HG02981 (cell line): ENCODE measurements at regions not wholly inside any gene's neighbourhood (a gene's known extent, or its start where the extent isn't known, plus 50 kb on each side); places are given as distances from the start of the nearest gene placed in this dataset.
A peak's percentile ranks its signal among the peaks of the same experiment; 100 is the strongest.
"Not testable (repeated sequence)": the region's sequence is repeated elsewhere in the genome, so short reads cannot be mapped to it uniquely, and the experiment has no call there.

Source experiments
- ATAC-seq: cut with Tn5 transposase; IDR thresholded peaks from one replicate; pipeline ENCODE4 v1.9.1; 2021; ENCODE audit warnings: mild to moderate bottlenecking, moderate library complexity; ENCODE audit not compliant: unreplicated experiment

DNA sequence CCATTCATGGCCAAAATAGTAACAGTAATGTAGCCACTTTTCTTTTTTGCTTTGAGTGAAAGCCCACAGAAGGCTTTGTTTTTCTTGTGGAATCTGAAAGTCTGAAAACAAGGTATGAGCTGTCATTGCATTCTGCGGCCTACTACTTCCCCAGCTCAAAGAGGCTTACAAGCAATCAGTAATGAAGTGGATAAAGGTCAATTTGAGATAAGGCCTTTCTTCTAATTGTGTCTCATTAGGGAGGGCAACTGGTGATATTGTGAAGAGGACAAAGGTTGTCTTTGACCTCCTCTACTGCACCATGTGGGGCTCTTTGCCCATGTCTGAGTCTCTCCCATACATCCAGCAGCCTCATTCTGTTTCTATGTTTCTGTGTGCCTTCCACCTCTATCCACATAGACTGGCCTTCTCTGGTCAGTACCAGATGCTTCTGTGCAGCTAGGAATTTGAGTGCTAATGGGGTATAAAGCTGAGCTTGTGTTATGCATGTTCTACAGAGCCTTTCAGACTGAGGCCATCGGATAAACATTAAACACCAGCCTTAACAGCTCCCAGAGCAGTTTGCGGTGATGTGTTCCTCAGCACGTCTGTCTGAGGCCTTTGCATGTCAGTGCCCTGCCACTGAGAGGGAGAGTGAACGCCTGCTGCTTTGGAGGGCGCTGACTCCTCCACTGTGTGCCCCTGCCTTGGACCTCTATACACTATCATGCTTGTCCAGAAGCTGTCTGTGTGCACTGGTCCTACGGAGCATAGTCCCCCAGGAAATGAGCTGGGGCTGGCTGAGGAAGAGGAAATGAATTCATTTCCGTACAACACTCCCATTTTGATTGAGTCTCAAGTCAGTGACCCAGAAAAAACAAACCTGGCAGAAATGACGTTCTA, 80.2 kb downstream of the SH2D1A start:
- ATAC-seq: no peak

DNA sequence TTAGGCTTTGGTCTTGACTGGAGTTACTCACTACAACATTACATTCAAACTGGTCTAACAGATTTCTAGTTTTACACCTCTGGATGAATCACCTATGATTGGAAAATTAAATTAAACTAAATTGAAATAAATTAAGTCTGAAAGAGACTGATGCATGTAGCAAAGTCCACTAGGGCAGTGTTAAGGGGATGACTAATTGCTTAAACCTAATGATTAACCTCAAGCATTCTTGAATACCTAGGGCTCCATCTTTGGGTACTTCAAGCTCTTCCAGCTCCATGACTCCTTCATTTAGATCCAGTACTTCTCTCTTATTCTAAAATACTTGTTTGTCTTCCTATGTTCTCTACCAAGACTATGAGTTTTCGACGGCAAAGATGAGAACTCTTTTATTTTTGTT, 86.8 kb downstream of the SH2D1A start:
- no peak for ATAC-seq

DNA sequence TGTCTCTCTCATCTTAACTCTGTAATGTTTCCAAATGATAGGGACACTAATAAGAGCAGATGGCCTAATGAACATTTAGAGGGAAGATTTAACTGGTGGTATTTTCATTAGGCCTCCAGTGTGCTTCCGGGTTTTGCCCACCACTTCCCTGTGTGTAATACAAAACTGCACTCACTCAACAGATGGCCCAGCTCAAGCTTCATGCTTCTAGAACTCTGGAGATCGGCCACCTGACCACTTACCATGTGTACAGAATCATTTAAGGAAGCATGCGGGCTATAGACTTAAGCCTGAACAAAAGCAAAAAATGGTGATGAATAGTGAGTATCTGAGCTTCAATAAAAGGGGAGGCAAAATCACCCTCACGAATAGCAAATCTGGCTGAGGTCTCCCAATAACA, 89.3 kb downstream of the SH2D1A start:
- no peak for ATAC-seq

DNA sequence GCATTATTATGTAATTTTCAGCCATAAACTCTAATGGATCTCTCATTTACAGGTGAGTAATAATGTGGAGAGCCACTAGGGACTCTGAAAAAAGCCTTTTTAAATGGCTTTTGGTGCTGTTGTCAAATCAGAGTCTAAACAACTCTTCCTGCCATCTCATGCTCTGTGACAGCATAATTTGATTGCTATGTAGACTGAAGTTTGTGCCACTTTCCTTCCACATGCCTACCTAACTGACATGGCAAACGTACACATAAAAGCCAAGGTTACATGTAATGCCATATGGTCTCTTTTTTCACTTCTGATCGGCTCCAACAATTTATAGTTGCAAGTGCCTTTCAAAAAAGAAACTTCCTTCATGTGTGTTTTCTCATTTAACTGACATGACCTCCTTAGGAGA, 94.3 kb downstream of the SH2D1A start:
- no peak for ATAC-seq

DNA sequence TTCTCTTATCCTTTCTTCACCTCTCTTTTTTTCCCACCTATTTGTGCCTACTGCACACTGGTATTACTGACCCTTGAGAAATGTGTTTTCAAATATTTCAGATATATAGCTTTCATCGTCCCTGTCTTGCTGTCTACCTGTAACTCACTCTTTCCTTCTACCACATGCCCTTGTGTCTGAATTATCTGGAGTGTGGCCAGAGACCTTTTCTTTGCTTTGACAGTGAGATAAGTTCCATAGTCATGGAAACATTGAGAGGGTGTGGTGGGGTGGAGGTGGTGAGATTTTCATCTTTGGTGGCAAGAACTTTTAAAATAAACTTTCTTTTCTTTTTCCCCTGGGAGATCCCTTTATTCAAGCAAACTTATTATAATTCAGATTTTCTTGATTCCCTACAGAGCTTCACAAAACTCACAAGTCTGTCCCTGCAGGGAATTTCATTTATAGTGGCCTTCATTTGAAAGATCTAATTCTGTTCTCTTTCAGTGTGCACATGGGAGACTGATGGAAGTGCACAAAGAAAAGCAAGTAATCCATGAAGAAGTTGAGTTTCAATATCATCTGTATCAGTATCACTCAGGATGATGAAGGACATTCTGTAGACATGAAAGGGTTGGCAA, 95.7 kb downstream of the SH2D1A start:
- ATAC-seq: no peak

DNA sequence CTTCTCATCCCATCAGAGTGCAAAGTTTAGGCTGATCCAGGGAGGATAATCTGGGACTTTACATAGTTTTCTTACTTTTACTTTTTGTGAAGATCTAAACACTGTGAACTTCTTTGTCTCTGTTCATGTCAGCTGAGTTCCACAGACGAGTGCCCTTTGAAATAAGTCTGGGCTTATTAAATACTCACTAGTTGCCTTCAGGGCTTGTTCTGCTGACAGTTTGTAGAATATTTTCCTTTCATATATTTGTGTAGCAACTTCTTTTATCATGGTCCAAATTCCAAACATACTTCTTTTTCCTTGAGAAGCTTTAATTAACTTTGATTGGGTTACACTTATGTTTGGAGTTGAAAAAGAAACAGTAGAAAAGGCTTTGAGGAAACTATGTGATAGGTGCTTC, 109.6 kb downstream of the SH2D1A start:
- ATAC-seq: no peak

DNA sequence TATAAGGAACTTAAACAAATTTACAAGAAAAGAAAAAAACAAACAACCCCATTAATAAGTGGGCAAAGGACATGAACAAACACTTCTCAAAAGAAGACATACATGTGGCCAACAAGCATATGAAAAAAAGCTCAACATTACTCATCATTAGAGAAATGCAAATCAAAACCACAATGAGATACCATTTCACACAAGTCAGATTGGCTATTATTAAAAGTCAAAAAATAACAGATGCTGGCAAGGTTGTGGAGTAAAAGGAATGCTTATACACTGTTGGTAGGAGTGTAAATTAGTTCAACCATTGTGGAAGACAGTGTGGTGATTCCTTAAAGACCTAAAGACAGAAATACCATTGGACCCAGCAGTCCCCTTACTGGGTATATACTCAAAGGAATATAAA, 113.5 kb downstream of the SH2D1A start:
- not testable (repeated sequence) for ATAC-seq

DNA sequence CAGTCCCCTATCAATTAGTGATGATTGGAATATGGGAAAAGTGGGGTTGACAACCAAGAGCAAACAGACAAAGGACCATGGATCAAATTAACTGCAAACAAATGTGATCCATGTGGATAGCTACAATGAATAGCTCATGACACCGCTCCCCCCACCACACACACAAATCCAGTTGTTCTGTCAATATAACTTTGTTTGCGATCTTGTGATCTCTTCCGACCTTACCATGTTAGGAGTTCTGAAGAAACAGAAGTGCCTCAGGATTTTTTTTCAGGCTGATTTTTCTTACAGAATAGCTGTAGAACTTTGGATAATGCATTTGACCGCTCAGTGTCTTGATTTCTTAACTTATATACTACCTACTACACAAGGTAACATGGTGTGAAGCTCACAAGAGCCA, 116.6 kb downstream of the SH2D1A start:
- ATAC-seq: no peak

DNA sequence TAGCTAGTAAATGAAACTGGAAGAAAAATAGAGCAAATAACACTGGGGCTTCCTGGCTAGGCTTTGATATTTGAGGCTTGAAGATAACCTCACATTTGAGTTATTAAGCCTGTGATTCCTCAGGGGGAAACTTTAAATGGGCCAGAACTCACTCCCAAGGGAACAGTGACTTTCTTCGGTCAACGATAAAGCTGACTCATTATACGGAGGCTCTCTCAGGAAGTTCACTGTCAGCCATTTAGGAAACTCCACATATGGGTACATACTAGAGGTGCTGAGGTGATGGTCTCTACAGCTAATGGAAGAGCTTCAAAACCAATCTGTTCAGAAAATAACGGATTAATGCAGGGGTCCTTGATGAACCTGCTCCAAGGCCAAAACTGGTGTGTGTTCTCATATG, 120.8 kb downstream of the SH2D1A start:
- no peak for ATAC-seq

DNA sequence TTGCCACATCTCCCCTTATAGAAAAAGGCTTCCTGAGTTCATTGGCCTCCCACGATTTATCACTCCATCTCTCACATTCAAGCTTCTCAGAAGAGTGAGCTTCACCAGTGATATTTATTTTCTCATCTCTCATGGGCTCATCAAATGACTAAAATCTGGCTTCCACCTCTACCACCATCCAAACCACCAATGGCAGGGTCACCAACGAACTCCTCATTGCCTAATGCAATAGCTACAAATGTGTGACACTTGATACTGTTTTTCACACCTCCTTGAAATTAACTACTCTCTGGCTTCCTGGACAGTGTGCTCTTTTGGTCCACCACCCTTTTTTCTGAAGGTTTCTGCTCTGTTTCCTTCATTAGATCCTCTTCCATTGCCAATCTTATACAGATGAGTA, 129.0 kb downstream of the SH2D1A start:
- ATAC-seq: no peak

DNA sequence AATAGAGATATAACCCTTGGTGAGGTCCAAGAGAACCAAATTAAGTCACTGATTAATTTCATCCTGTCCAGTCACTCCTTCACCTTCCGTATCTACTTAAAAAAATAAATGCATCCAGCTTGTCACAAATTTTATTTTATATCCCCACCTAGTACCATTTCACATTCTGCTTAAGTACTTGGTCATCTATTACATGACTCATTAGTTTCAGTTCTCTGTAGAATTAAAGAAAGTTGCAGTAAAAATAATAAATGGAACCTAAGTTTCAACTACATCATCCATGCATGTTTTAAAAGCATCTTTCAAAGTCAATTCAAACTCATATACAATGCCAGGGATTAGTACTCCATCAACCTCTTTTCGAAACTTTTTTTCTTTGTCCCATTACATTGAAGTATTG, 130.2 kb downstream of the SH2D1A start:
- peak; percentile 60 for ATAC-seq

DNA sequence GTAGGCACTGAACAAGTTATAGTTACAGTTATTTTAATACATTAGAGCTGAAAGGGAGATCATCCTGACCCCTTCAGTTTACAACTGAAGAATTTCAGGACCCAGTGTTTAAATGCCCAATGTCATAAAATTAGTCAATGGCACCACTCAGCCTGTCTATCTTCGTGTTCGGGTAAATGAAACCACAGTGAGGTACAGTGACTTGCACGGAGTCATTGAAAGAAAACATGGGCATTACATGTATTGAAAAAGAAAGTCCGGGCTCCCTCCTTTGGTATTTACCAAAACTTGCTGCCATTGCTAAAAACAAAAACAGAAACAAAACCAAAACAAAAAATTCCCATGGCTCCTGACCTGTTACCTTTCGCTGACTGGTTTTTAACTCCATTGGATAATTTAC, 131.7 kb downstream of the SH2D1A start:
- ATAC-seq: no peak

DNA sequence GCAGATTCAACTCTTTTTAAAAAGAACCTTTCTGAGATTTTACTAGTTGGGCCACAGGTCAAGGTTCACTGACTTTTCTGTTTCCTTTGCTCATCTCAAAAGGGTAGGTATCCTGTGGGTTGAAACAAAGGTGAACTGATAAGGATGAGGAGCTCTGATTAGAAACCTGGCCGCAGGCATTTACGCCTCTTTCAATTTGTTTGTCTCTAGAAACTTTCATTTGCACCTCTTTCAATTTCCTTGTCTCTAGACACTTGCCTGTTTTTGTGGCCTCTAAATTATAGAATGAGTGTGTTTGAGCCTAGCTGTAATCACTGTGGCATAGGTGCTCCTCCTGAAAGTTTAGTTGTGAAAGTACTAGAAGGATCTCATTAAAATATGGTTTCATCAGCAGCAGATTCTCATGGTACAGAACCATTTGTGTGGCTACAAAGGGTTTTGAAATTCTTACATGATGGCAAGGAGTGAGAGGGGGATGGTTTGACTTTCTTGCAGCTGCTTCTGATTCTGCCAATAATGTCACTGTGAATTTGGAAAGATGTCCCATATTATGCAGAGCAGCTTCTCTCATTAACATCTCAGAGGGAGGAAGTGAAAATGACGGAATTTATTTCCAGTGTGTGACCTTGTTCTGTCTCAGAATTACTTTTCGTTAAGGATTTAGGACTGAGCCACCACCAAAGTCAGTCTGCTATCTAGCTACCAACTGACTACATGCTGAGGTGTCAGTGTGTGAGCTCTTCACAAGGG, 142.2 kb downstream of the SH2D1A start:
- peak; percentile 84 for ATAC-seq

DNA sequence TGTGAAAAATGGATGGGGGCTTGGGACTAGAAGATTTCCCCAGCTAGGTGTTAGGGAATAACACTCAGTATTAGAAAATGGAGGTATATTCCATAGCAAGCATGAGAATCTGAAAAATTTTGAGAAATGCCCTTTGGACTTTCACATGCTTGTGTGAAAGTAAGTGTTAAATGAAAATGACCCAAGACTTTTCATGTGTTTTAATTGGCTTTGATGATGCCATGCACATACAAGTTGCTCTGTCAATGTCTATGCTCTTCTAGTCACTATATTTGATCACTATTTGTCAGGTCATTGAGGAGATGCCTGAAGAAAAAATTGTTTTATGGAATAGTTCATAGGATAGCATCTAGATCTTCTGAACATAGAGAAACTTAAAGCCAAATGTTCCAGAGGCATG, 147.6 kb downstream of the SH2D1A start:
- no peak for ATAC-seq

DNA sequence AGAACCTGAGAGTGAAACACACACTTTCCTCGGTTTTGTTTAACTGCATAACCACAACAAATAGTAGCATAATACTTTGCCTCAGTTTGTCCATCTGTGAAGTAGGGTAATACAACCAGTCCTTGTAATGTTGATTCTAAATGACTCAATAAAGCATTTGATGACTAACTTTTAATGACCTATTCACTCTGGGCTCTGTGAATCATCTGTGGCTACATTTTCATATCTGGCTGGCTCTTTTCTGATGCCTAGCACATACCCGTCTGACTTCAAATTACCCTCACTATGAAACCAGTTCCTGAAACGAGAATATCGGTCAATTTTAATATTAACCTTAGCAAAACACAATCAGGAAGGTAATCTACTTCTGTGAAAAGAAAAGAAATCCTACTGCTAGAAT, 151.0 kb downstream of the SH2D1A start:
- ATAC-seq: no peak

DNA sequence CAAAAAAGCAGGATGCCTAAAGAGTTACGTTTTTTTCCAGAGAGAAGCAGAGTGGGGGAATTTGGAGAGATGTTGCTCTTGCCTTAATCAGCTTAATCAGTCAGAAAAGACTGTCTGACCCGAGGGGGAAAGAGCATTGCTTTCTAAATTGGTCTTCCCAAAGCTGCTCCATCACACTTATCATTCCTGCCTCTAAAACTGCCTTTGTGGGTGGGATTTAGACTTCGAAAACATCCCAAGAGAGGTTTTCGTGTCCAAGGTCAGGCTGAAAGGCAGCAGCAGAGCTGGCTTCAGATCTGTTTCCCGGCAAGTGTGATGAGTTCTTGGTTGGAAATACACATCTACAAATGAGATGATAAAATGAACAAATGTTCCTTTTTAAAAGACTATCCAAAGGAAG, 155.2 kb downstream of the SH2D1A start:
- no peak for ATAC-seq

DNA sequence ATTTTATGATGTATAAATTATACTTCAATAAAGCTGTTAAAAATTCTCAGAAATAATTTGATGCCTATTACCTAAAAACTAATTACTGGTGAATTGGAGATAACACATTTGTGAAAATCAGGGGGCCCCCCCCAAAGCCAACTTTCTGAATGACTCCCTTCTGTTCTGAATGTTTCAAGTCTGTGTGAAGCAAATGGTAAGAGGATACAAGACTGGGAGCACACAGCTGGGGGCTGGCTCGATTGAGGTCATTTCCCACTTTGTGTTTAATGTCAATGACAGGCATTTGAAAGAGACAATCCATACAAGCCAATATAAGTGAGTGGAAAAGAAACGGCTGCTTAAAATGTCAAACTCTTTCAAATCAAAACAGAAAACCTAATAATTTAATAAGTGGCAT, 155.8 kb downstream of the SH2D1A start:
- ATAC-seq: no peak

DNA sequence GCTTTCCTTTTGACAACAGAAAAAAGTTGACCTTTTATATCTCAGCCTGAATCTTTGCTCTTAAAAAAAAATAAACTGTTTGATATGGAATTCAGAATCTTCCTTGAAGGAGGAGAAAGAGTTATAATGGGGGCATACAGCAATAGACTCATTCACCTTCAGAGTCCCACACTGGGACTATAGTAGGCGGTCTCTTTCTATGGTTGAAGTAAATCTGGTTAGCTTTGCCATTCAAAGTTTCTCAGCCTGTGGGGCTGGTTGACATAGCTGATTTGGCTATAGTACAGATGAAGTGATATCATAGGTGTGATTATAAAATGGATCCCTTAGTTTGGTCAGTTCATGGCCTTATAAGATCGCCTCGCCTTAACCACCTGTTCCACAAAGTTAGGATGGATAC, 156.2 kb downstream of the SH2D1A start:
- ATAC-seq: no peak

DNA sequence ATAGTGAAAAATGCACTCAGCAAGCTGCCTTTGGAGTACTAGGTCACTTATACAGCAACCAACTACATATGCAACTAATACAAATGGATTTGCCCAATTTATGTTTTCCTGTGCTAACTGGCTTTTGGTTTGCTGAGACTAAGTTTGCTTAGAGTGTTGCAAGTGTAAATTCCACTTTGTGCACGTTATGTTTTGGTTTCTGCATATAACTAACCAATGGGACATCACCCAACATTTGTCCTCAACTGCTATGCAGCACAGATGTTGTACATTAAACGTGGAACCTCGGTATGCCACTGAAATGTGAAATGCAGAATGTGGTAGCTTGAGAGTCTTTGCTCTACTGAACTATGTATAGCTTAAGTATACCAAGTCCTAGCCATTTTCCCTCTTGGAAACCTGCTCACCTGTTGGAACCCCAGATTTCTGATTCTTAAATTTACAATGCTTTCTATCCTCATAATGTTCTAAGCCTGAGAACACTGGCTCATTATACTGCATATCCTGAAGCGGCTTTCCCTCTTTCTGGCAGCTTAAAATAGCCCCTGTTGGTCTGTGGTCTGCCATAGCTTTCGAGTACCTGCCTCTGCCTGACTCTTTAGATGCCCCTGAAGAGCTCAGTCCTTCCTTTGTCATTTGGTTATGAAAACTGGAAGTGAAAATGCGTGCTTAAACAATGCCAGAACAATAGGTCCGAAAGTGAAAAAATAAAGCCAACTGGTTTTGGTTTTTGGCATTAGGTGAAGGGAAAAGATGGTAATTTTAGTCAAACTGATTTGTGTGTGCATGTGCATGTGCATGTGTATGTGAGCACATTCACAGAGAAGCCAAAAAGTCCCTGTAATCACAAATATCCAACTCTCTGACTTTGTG, 158.0 kb downstream of the SH2D1A start:
- ATAC-seq: peak; percentile 88

DNA sequence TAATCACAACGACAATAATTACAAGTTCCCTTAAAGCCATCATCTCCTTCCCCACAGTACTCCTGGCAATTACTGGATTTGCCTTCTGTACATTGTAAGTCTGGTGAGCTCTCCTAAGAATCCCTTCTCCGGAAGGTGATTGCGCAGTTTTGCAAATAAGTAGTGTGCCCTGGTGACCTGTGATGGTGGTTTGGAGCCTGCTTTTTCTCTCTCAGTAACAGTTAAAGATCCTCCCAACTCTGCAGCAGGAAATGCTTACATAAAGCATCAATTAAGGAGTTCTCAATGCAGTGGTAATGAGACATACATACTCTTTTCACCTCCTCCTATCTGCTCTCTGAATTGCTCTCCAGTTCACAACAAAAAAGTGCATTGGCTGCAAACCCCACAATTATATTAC, 159.7 kb downstream of the SH2D1A start:
- ATAC-seq: no peak

DNA sequence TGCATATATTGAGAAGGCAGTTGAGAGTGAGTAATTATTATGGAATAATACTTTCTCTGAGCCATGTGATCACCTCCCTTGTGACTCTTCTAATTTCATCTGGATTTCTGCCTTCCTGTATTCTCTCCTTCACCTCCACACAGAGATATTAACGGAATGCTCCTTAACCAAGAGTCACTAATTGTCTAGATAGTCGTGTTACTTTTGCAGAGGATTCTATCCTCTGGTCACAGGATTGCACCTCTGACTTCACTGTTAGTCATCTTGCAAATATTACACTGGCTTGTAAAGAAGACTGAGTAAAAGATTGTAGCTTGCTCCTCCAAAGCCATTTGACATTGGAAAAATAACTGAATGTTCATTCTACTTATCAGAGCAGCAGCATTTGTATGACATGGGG, 160.9 kb downstream of the SH2D1A start:
- ATAC-seq: no peak
